ENCODE measurements at regions not wholly inside any gene's neighbourhood (a gene's known extent, or its start where the extent isn't known, plus 50 kb on each side); places are given as distances from the start of the nearest gene placed in this dataset.
"Not testable (repeated sequence)": the region's sequence is repeated elsewhere in the genome, so short reads cannot be mapped to it uniquely, and the experiment has no call there.

GRCh38 chr10:37473906-37474305, 348.5 kb downstream of the ANKRD30A start:
- Histone ChIP-seq H3K9me3 (ENCODE audit: control insufficient read depth in 2 of 2, insufficient read depth in 1 of 2, low read length in 1 of 2) (peaks cover 2 to 33% of the 10 kb centered on the region in 2 donors), H3K4me3 (ENCODE audit: low read length in 2 of 2) (no peak overlapping the region), H3K4me1 (ENCODE audit: control insufficient read depth in 2 of 2, insufficient read depth in 2 of 2, low read length in 2 of 2) (no peaks in the 10 kb centered on the region), H3K36me3 (ENCODE audit: control insufficient read depth in 2 of 2, insufficient read depth in 2 of 2, low read length in 1 of 2) (no peaks in the 10 kb centered on the region), H3K27me3 (ENCODE audit: control insufficient read depth in 2 of 2, insufficient read depth in 1 of 2, low read length in 1 of 2) (no peaks in the 10 kb centered on the region), H3K27ac (ENCODE audit: low read depth in 1 of 2, low read length in 1 of 2) (no peak overlapping the region)
- WGBS, result 93% methylated on average over 4 of the region's 4 CpGs
- DNase-seq (ENCODE audit: low read depth in 6 of 9, low spot score in 9 of 9), result no peak

GRCh38 chr10:37467246-37467645, 341.8 kb downstream of the ANKRD30A start:
- Histone ChIP-seq H3K27me3 (ENCODE audit: control insufficient read depth in 2 of 2, insufficient read depth in 1 of 2, low read length in 1 of 2) (no peaks in the 10 kb centered on the region), H3K27ac (ENCODE audit: low read depth in 1 of 2, low read length in 1 of 2) (no peak overlapping the region), H3K4me1 (ENCODE audit: control insufficient read depth in 2 of 2, insufficient read depth in 2 of 2, low read length in 2 of 2) (no peaks in the 10 kb centered on the region), H3K4me3 (ENCODE audit: low read length in 2 of 2) (no peak overlapping the region), H3K36me3 (ENCODE audit: control insufficient read depth in 2 of 2, insufficient read depth in 2 of 2, low read length in 1 of 2) (no peaks in the 10 kb centered on the region), H3K9me3 (ENCODE audit: control insufficient read depth in 2 of 2, insufficient read depth in 1 of 2, low read length in 1 of 2) (peaks cover 2 to 34% of the 10 kb centered on the region in 2 donors)
- DNase-seq (ENCODE audit: low read depth in 6 of 9, low spot score in 9 of 9), result no peak
- 88% methylated on average over 5 of the region's 5 CpGs for WGBS

DNA sequence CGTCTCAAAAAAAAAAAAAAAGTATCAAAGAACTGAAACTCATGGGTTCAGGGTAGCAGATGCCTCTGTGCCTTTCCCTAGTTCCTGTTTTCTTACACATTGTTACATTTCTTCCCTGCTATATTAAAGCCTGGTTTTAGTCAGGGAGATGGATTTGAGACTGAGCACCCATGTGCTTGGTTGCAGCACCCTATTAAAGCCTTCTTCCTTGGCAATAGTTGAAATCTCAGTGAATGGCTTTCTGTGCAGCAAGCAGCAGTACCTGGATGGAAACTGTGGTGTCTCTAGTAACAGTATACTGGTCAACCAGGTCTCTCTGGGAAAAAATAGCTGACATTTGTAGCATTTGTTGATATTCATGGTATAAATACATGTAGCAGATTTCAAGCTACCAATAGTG, 331.1 kb downstream of the ANKRD30A start:
- Histone ChIP-seq H3K4me3 (ENCODE audit: low read length in 2 of 2) (no peak overlapping the region), H3K9me3 (ENCODE audit: control insufficient read depth in 2 of 2, insufficient read depth in 1 of 2, low read length in 1 of 2) (peaks cover 2 to 28% of the 10 kb centered on the region in 2 donors), H3K27me3 (ENCODE audit: control insufficient read depth in 2 of 2, insufficient read depth in 1 of 2, low read length in 1 of 2) (no peaks in the 10 kb centered on the region), H3K4me1 (ENCODE audit: control insufficient read depth in 2 of 2, insufficient read depth in 2 of 2, low read length in 2 of 2) (no peaks in the 10 kb centered on the region), H3K36me3 (ENCODE audit: control insufficient read depth in 2 of 2, insufficient read depth in 2 of 2, low read length in 1 of 2) (no peaks in the 10 kb centered on the region), H3K27ac (ENCODE audit: low read depth in 1 of 2, low read length in 1 of 2) (no peak overlapping the region)
- DNase-seq (ENCODE audit: low read depth in 6 of 9, low spot score in 9 of 9), result no peak
- WGBS, result 97% methylated on average over 1 of the region's 1 CpG

DNA sequence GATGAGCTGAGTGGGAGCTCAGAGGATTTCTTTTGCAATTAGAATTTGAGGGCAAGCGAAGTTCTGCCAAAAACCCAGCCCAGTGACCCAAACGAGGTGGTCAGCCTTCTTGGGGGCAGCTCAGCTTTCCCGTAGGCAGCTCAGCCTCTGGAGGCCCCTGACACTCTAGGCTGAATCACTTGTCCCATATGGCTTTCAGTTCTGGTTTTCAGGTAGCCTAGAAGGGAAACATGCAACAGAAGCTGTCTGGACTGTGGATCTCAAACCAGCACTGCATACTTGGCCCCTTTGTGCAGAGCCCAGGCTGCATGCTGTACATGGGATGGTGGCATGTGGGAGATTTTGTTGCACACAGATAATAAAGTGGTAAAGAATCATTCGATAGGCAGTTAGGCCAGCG, 322.8 kb downstream of the ANKRD30A start:
- H3K4me3 ChIP-seq (ENCODE audit: low read length in 2 of 2), result no peak overlapping the region
- DNase-seq (ENCODE audit: low read depth in 6 of 9, low spot score in 9 of 9), result no peak
- 71% methylated on average over 5 of the region's 5 CpGs for WGBS
- H3K27ac ChIP-seq (ENCODE audit: low read depth in 1 of 2, low read length in 1 of 2), result no peak overlapping the region
- no peaks in the 10 kb centered on the region for H3K27me3 ChIP-seq (ENCODE audit: control insufficient read depth in 2 of 2, insufficient read depth in 1 of 2, low read length in 1 of 2)
- peaks cover 0 to 12% of the 10 kb centered on the region in 2 donors for H3K9me3 ChIP-seq (ENCODE audit: control insufficient read depth in 2 of 2, insufficient read depth in 1 of 2, low read length in 1 of 2)
- H3K36me3 ChIP-seq (ENCODE audit: control insufficient read depth in 2 of 2, insufficient read depth in 2 of 2, low read length in 1 of 2), result no peaks in the 10 kb centered on the region
- H3K4me1 ChIP-seq (ENCODE audit: control insufficient read depth in 2 of 2, insufficient read depth in 2 of 2, low read length in 2 of 2), result no peaks in the 10 kb centered on the region

GRCh38 chr10:37442882-37443281, 317.5 kb downstream of the ANKRD30A start:
- no peak for DNase-seq (ENCODE audit: low read depth in 6 of 9, low spot score in 9 of 9)
- H3K36me3 ChIP-seq (ENCODE audit: control insufficient read depth in 2 of 2, insufficient read depth in 2 of 2, low read length in 1 of 2), result no peaks in the 10 kb centered on the region

DNA sequence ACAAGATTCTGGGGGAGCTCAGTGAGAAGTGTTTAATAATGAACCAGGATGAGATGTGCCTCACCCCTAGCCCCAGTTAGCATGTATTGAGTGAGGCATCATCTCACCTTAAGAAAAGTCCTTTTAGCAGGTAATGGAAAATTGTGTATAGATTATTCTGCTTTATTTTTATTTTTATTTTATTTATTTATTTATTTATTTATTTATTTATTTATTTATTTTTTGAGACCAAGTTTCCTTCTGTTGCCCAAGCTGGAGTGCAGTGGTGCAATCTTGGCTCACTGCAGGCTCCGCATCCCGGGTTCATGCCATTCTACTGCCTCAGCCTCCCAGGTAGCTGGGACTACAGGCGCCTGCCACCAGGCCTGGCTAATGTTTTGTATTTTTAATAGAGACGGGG, 315.8 kb downstream of the ANKRD30A start:
- 97% methylated on average over 4 of the region's 4 CpGs for WGBS

More at GRCh38 chr10:37442882-37443281, 317.5 kb downstream of the ANKRD30A start:
- Histone ChIP-seq H3K9me3 (ENCODE audit: control insufficient read depth in 2 of 2, insufficient read depth in 1 of 2, low read length in 1 of 2) (peaks cover 0 to 15% of the 10 kb centered on the region in 2 donors), H3K27me3 (ENCODE audit: control insufficient read depth in 2 of 2, insufficient read depth in 1 of 2, low read length in 1 of 2) (no peaks in the 10 kb centered on the region), H3K4me3 (ENCODE audit: low read length in 2 of 2) (no peak overlapping the region), H3K4me1 (ENCODE audit: control insufficient read depth in 2 of 2, insufficient read depth in 2 of 2, low read length in 2 of 2) (no peaks in the 10 kb centered on the region), H3K27ac (ENCODE audit: low read depth in 1 of 2, low read length in 1 of 2) (no peak overlapping the region)
- 82% methylated on average over 2 of the region's 2 CpGs for WGBS

DNA sequence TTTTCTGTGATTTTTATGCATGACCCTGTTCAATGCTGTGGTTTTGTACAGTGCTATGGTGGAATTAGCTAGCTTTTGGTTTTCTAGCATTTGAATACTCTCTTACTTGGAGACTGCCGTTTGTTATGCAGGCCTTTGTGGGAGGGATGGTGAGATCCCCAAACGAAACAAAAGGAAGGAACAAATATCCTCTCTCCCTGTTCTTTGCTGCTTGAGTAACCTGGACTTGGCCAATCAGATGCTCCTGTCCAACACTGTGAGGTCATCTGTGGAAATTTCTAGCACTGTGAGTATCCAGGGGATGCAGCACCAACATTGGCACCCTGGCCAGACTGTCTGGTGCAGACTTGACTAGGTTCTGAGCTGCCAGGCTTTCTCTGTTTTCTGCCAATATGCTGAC, 314.4 kb downstream of the ANKRD30A start:
- Histone ChIP-seq H3K27ac (ENCODE audit: low read depth in 1 of 2, low read length in 1 of 2) (no peak overlapping the region), H3K9me3 (ENCODE audit: control insufficient read depth in 2 of 2, insufficient read depth in 1 of 2, low read length in 1 of 2) (peaks cover 0 to 8% of the 10 kb centered on the region in 2 donors)
- 68% methylated on average over 2 of the region's 2 CpGs for WGBS

More for the DNA sequence above, 315.8 kb downstream of the ANKRD30A start:
- H3K27me3 ChIP-seq (ENCODE audit: control insufficient read depth in 2 of 2, insufficient read depth in 1 of 2, low read length in 1 of 2); DNase-seq (ENCODE audit: low read depth in 6 of 9, low spot score in 9 of 9); H3K27ac ChIP-seq (ENCODE audit: low read depth in 1 of 2, low read length in 1 of 2); H3K4me1 ChIP-seq (ENCODE audit: control insufficient read depth in 2 of 2, insufficient read depth in 2 of 2, low read length in 2 of 2); H3K4me3 ChIP-seq (ENCODE audit: low read length in 2 of 2); H3K36me3 ChIP-seq (ENCODE audit: control insufficient read depth in 2 of 2, insufficient read depth in 2 of 2, low read length in 1 of 2): not testable (repeated sequence)
- peaks cover 0 to 11% of the 10 kb centered on the region in 2 donors for H3K9me3 ChIP-seq (ENCODE audit: control insufficient read depth in 2 of 2, insufficient read depth in 1 of 2, low read length in 1 of 2)

GRCh38 chr10:37436357-37436756, 311.0 kb downstream of the ANKRD30A start:
- H3K27me3 ChIP-seq (ENCODE audit: control insufficient read depth in 2 of 2, insufficient read depth in 1 of 2, low read length in 1 of 2), result no peaks in the 10 kb centered on the region
- no peak overlapping the region for H3K4me3 ChIP-seq (ENCODE audit: low read length in 2 of 2)
- 84% methylated on average over 2 of the region's 2 CpGs for WGBS
- H3K27ac ChIP-seq (ENCODE audit: low read depth in 1 of 2, low read length in 1 of 2), result no peak overlapping the region
- peaks cover 0 to 4% of the 10 kb centered on the region in 2 donors for H3K9me3 ChIP-seq (ENCODE audit: control insufficient read depth in 2 of 2, insufficient read depth in 1 of 2, low read length in 1 of 2)
- H3K36me3 ChIP-seq (ENCODE audit: control insufficient read depth in 2 of 2, insufficient read depth in 2 of 2, low read length in 1 of 2), result no peaks in the 10 kb centered on the region
- DNase-seq (ENCODE audit: low read depth in 6 of 9, low spot score in 9 of 9), result no peak
- no peaks in the 10 kb centered on the region for H3K4me1 ChIP-seq (ENCODE audit: control insufficient read depth in 2 of 2, insufficient read depth in 2 of 2, low read length in 2 of 2)

More for the DNA sequence above, 314.4 kb downstream of the ANKRD30A start:
- H3K4me3 ChIP-seq (ENCODE audit: low read length in 2 of 2), result no peak overlapping the region
- no peaks in the 10 kb centered on the region for H3K27me3 ChIP-seq (ENCODE audit: control insufficient read depth in 2 of 2, insufficient read depth in 1 of 2, low read length in 1 of 2)
- no peaks in the 10 kb centered on the region for H3K4me1 ChIP-seq (ENCODE audit: control insufficient read depth in 2 of 2, insufficient read depth in 2 of 2, low read length in 2 of 2)
- DNase-seq (ENCODE audit: low read depth in 6 of 9, low spot score in 9 of 9), result no peak
- no peaks in the 10 kb centered on the region for H3K36me3 ChIP-seq (ENCODE audit: control insufficient read depth in 2 of 2, insufficient read depth in 2 of 2, low read length in 1 of 2)

DNA sequence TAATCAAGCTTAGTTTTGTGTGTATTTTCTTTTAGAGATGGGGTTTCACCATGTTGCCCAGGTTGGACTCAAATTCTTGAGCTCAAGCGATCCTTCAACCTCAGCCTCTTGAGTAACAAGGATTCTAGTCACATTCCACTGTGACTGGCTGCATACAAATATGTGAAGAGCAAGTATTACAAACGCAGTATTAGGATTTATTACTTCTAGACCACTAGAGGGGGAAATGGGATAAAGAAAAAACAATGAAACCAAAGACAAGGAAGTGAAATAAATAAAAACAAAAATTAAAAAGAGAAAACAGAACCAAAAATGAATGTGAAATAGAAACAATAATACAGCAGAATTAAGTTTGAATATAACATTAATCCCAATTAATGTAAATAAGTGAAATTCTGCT, 308.7 kb downstream of the ANKRD30A start:
- no peaks in the 10 kb centered on the region for H3K27me3 ChIP-seq (ENCODE audit: control insufficient read depth in 2 of 2, insufficient read depth in 1 of 2, low read length in 1 of 2)
- no peaks in the 10 kb centered on the region for H3K4me1 ChIP-seq (ENCODE audit: control insufficient read depth in 2 of 2, insufficient read depth in 2 of 2, low read length in 2 of 2)
- no peaks in the 10 kb centered on the region for H3K36me3 ChIP-seq (ENCODE audit: control insufficient read depth in 2 of 2, insufficient read depth in 2 of 2, low read length in 1 of 2)
- no peak overlapping the region for H3K27ac ChIP-seq (ENCODE audit: low read depth in 1 of 2, low read length in 1 of 2)
- DNase-seq (ENCODE audit: low read depth in 6 of 9, low spot score in 9 of 9), result no peak
- H3K9me3 ChIP-seq (ENCODE audit: control insufficient read depth in 2 of 2, insufficient read depth in 1 of 2, low read length in 1 of 2), result peaks cover 1 to 6% of the 10 kb centered on the region in 2 donors
- H3K4me3 ChIP-seq (ENCODE audit: low read length in 2 of 2), result no peak overlapping the region
- 50% methylated on average over 2 of the region's 2 CpGs for WGBS

Measured in thymus (tissue), 11 donors.